ENCODE measurements at regions not wholly inside any gene's neighbourhood (a gene's known extent, or its start where the extent isn't known, plus 50 kb on each side); places are given as distances from the start of the nearest gene placed in this dataset.

- TF ChIP-seq POLR2A (IDR thresholded peaks at IDR 0.05) (no peak), POLR2AphosphoS5 (IDR thresholded peaks at IDR 0.05) (peak; percentile 45)
- no peak overlapping the region for H3K4me3 ChIP-seq
- peak; percentile 50 for DNase-seq (ENCODE audit: low spot score)
- intact Hi-C loops (cut with DNase I) = no loop called here
- 24% methylated on average over 6 of the region's 6 CpGs for WGBS
- H3K27ac ChIP-seq = peak overlapping the region in 1 of 2 donors; percentile 56
- H3K4me1 ChIP-seq (replicated peaks) = peaks cover 14% of the 10 kb centered on the region
- H3K9me3 ChIP-seq = no peaks in the 10 kb centered on the region
- H3K36me3 ChIP-seq = no peaks in the 10 kb centered on the region
- no peaks in the 10 kb centered on the region for H3K27me3 ChIP-seq (replicated peaks; ENCODE audit: insufficient read depth)
These were observed 219.3 kb upstream of the APCDD1 start for GRCh38 chr18:10234912-10235660.

- intact Hi-C loops (cut with DNase I) = no loop called here
- WGBS = 27% methylated on average over 2 of the region's 2 CpGs
- Histone ChIP-seq H3K9me3 (no peaks in the 10 kb centered on the region), H3K27ac (peak overlapping the region in 1 of 2 donors; percentile 56), H3K36me3 (no peaks in the 10 kb centered on the region), H3K4me1 (replicated peaks) (peaks cover 14% of the 10 kb centered on the region), H3K4me3 (no peak overlapping the region), H3K27me3 (replicated peaks; ENCODE audit: insufficient read depth) (no peaks in the 10 kb centered on the region)
- peak; percentile 85 for DNase-seq (ENCODE audit: low spot score)
- TF ChIP-seq, protein P1, sequence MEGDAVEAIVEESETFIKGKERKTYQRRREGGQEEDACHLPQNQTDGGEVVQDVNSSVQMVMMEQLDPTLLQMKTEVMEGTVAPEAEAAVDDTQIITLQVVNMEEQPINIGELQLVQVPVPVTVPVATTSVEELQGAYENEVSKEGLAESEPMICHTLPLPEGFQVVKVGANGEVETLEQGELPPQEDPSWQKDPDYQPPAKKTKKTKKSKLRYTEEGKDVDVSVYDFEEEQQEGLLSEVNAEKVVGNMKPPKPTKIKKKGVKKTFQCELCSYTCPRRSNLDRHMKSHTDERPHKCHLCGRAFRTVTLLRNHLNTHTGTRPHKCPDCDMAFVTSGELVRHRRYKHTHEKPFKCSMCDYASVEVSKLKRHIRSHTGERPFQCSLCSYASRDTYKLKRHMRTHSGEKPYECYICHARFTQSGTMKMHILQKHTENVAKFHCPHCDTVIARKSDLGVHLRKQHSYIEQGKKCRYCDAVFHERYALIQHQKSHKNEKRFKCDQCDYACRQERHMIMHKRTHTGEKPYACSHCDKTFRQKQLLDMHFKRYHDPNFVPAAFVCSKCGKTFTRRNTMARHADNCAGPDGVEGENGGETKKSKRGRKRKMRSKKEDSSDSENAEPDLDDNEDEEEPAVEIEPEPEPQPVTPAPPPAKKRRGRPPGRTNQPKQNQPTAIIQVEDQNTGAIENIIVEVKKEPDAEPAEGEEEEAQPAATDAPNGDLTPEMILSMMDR (IDR thresholded peaks at IDR 0.05) = no peak
- peak; percentile 80 for TF ChIP-seq POLR2AphosphoS5 (IDR thresholded peaks at IDR 0.05)
These were observed 218.8 kb upstream of the APCDD1 start for GRCh38 chr18:10235661-10235952.

GRCh38 chr18:10239103-10239502 lies 215.3 kb upstream of the APCDD1 start:
- Histone ChIP-seq H3K4me1 (replicated peaks) (peaks cover 14% of the 10 kb centered on the region), H3K9me3 (no peaks in the 10 kb centered on the region), H3K27me3 (replicated peaks; ENCODE audit: insufficient read depth) (no peaks in the 10 kb centered on the region), H3K27ac (no peak overlapping the region), H3K4me3 (no peak overlapping the region), H3K36me3 (no peaks in the 10 kb centered on the region)
- 36% methylated on average over 11 of the region's 11 CpGs for WGBS
- intact Hi-C loops (cut with DNase I) = no loop called here
- peak; percentile 19 for DNase-seq (ENCODE audit: low spot score)
- TF ChIP-seq POLR2AphosphoS5 (IDR thresholded peaks at IDR 0.05) (no peak), POLR2A (IDR thresholded peaks at IDR 0.05) (no peak)
- TF ChIP-seq, protein P1 (IDR thresholded peaks at IDR 0.05) = no peak

DNA sequence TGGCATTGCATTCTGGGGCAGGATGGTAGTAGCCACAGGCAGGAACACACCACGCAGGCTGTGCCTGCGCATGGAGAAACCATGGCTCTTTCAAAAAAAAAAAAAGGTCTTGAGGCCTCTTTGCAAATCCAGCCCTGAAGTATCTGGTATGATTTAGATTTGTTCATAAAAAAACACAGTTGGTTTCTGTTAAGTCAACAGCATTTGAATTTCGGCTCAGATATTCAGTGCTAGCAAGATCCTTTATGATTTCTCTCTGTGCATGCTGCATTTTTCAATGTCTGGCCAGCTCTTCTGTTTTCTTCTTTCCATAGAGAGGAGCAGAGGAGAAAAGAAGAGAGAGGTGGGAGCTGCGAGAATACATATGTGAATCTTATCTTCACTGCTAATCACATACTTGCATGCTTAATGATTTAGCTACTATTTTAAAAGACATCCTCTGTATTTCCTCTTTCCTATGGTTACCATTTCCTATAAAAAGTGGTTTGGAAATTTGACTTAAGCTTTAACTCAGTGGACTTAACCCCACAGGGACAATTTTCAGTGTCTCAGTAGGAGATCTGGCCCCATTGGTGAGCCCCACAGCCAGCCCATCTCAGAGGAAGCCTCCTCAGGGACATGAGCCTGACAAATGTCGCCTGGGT lies 214.3 kb upstream of the APCDD1 start:
- intact Hi-C loops (cut with DNase I) = loop anchor here (5.0 kb wide), 1 partner anchor 188 kb away; no protein-coding TSS in a partner anchor
- peaks cover 9% of the 10 kb centered on the region for H3K4me1 ChIP-seq (replicated peaks)
- 72% methylated on average over 5 of the region's 5 CpGs for WGBS
- no peak for DNase-seq (ENCODE audit: low spot score)
- H3K36me3 ChIP-seq = no peaks in the 10 kb centered on the region
- TF ChIP-seq, protein P1 (IDR thresholded peaks at IDR 0.05) = no peak
- TF ChIP-seq POLR2AphosphoS5 (IDR thresholded peaks at IDR 0.05) = no peak
- no peaks in the 10 kb centered on the region for H3K27me3 ChIP-seq (replicated peaks; ENCODE audit: insufficient read depth)
- H3K27ac ChIP-seq = no peak overlapping the region
- no peaks in the 10 kb centered on the region for H3K9me3 ChIP-seq
- no peak overlapping the region for H3K4me3 ChIP-seq

DNA sequence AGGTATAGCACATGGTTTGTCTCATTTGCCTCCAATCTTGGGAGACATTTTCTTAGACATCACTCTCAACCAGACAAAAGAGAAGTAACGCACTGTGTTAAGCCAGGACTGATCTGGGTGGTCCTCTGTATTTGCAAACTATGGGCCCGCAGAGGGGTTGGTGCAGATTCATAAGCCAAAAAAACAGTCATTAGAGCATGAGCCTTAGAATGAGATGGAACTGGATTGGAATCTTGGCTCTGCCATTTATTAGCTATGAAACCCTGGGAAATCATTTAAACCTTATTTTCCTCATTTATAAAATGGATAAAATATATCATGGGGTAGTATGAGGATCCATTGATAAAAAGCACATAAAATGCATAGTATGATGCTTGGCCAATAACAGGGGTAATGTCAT lies 213.5 kb upstream of the APCDD1 start:
- intact Hi-C loops (cut with DNase I) = loop anchor here (5.0 kb wide), 1 partner anchor 189 kb away; no protein-coding TSS in a partner anchor
- no peak overlapping the region for H3K27ac ChIP-seq
- no peak for TF ChIP-seq POLR2AphosphoS5 (IDR thresholded peaks at IDR 0.05)
- TF ChIP-seq, protein P1 (IDR thresholded peaks at IDR 0.05) = no peak
- no peak for TF ChIP-seq POLR2A (IDR thresholded peaks at IDR 0.05)
- peaks cover 4% of the 10 kb centered on the region for H3K4me1 ChIP-seq (replicated peaks)
- no peaks in the 10 kb centered on the region for H3K27me3 ChIP-seq (replicated peaks; ENCODE audit: insufficient read depth)
- no peak overlapping the region for H3K4me3 ChIP-seq
- 68% methylated on average over 2 of the region's 2 CpGs for WGBS
- no peaks in the 10 kb centered on the region for H3K9me3 ChIP-seq
- no peak for DNase-seq (ENCODE audit: low spot score)
- H3K36me3 ChIP-seq = no peaks in the 10 kb centered on the region

All from prostate gland (tissue), 2 donors.